GM18499 (cell line): ENCODE measurements at regions not wholly inside any gene's neighbourhood (a gene's known extent, or its start where the extent isn't known, plus 50 kb on each side); places are given as distances from the start of the nearest gene placed in this dataset.
A peak's percentile ranks its signal among the peaks of the same experiment; 100 is the strongest.

Experiments
- ATAC-seq: cut with Tn5 transposase; IDR thresholded peaks from one replicate; pipeline ENCODE4 v1.9.1; 2021; ENCODE audit warnings: moderate number of reproducible peaks; ENCODE audit not compliant: insufficient read depth, unreplicated experiment

DNA sequence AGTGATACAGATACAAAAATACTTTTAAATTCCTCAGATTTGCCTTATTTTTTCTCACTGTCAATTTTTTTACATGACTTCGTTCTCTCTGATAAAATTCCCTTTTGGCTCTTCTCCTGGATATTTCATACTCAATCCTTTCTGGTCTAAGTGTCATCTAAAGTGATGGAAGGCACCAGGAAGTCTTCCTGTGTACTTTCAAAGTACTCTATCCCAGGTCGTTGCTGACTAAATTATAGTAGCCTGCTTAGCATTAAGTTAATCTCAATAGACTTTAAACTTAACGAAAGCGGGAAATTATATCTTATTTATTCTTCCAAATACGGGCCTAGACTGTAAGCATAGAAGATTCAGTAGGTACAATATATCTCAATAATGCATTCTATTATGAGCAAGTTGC is 67.8 kb downstream of the CASP12 start:
- no peak for ATAC-seq

DNA sequence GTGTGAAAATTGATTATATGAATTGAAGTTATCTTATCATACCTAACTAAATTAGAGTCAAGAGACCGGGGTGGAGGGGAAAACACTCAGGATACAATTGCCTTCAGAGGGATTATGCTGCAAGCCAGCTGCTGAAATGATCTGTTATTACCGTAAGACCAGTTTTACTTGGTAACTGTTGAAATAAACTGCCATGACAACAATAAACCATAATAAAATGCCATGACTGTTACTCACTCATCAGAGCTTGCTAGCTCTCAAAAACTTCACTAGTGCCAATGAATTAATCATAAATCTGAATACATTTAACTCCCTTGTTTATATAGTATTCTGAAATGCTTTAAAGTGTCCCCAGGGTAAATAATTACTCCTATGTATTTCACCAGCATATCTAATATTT is 68.2 kb downstream of the CASP12 start:
- ATAC-seq = no peak

DNA sequence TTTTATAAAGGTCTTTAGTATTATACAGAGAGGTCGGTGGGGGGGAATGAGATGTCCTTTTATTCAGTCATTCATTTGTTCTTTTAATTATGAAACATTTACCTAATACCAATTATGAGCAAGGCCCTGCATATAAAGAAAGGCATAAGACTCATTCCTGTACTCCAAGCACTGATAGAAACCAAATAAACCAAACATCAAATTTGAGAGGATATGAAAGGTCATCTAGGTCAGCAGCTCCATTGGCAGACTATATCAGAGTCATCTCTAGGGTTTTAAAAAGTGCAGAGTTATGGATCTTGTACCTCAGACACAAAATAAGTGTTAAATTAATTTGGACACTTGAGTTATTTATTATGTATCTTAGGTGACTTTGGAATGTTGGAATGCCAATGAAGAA is 71.5 kb downstream of the CASP12 start:
- ATAC-seq = no peak

DNA sequence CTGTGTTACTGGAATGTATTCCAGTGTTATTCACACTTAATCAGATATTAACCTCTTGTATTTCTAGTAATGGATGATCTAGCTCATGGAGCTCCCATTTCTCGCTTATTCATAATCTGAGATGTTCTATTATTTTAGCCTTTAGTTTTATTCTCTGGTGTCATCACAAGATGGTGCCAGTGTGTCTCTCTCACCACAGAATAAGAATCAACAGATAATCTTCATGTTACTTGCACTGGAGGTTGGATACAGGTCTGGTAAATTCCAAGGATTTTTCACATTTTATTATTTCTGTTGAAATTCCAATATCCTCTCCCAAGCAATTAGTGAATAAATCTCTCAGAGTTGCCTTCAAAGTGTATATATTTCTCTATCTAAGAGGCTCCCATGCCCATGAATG is 74.6 kb downstream of the CASP12 start:
- ATAC-seq = no peak

DNA sequence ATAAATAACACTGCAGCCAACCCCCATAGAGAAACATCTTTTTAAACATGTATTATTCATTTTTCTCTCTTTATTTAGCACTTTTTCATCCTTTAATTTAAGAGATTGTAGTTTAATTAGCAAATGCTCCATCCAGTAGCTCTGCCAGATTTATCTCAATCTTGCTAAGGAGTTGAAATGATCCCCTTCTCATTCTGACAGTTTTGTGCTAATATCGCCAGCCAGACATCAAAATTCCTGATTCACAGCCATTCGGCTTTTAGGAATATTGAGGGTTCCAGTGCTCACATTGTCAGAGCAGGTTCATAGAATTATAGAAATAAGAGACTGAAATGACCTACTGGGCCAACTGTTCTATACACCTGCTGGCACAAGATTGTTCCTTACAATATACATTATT is 77.8 kb downstream of the CASP12 start:
- ATAC-seq = no peak

DNA sequence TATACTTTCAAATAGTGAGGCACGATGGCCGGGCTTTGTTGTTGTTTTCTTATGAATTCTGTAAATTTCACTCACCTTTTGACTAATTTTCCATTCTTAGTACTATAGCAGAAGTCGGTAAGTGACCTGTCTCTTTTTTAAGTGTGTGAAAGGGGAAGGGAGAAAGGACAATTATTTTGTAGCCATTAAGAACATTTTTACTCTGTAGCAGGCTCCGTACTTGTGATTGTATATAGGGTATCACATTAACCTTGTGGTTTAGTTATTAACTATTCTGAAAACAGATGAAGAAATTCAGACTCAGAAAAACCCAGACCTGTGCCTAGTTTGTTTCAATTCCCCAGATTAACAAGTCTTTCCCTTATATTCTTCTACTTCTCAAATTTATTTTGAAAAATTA is 78.7 kb downstream of the CASP12 start:
- ATAC-seq = no peak

DNA sequence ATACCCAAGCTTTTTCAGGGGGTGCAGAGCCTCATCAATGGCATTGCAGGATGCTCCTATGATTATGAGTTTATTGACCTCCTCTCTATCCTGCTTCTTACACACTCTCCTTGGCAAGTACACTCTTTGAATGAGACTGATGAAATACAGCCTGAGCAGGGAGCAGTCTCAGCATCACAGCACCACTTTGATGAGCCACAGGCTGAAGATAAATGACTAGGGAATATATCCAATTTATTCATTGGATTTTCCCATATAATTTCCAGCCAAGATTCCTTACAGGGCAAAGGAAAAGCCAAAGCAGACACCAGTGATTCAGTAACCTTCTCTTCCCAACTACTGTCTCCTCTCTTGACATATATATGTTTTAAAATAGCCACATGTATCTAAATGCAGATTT is 79.2 kb downstream of the CASP12 start:
- no peak for ATAC-seq

DNA sequence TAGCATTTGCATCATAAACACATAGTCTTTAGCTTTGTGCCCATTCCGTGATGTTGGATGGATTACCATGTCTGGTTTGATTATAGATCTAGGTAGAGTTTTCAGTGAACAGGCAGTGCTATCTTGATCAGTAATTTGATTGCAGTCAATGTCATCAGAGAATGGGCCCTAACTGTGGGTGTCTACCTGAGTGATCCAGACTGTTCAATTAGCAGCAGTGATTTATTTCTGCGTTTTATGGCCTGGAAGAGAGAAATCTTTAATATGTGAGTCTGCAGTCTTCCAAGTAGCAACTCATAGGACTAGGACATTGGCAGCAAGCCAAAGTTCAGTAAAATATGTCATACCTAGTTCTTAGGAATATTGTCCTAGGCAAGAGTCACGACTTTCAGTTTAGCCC is 80.3 kb downstream of the CASP12 start:
- ATAC-seq = no peak

DNA sequence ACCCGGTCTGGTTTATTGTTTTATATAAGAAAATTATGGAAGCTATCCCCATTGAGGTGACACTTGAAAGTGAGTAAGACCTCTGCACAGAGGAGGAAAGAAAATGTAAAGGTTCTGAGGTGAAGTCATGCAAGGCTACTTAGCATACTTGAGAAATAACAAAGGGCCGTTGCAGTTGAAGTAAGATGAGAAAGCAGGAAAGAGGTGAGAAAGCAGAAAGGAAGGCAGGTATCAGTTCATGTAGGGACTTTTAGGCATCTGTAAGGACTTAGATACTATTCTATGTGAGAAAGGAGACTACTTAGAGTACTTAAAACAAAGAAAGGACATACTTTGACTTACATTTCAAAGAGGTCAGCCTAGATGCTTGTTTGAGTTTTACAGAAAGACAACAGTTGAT is 84.7 kb downstream of the CASP12 start:
- no peak for ATAC-seq

DNA sequence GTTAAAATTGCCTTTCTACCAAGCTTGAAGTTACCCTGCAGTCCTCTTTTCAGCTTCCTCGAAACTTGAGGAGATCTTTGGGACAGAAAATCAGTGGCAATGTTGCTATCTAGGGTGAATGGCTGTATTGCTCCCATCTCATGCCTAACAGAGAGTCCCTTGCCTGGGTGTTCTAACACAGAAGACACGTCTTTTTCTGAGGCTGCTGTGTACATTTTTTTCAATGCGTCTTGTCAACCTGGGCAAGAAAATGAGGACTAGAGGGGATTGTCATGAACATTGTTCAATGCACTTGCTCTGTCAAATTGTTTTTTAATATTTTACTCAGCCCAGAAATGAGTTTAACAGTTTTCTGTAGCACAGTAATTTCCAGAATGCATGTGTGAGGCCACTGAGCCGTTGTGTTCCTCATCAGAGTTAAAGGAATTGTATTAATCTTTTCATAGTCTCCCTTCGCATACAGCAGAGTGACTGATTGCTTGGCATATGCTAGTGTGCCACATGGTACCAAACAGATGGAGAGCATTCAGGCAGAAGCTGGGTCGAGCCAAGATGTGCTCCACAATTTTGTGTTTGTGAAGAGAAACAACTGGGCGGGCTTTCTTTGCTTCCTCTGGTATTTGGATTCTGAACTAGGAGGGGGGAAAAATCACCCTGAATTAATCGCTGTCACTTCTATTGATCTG is 86.0 kb downstream of the CASP12 start:
- no peak for ATAC-seq

DNA sequence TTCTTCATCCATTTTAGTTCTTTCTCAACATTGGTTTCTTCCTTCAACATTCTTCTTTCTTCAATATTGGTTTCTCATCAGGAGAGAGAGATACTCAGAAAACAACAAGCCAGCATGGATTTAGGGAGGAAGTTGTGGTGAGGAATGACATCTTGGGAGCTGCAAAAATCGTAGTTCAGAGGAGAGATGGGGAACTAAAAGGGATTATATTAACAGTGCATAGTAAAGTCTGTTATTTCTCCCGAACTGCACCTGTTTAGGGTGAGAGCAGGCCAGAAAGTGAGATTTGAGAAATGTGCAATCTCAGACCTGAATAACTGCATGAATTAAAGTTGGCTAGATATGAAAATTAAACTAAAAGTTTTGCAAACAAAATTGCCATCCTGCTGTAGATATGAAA is 94.5 kb downstream of the CASP12 start:
- no peak for ATAC-seq

DNA sequence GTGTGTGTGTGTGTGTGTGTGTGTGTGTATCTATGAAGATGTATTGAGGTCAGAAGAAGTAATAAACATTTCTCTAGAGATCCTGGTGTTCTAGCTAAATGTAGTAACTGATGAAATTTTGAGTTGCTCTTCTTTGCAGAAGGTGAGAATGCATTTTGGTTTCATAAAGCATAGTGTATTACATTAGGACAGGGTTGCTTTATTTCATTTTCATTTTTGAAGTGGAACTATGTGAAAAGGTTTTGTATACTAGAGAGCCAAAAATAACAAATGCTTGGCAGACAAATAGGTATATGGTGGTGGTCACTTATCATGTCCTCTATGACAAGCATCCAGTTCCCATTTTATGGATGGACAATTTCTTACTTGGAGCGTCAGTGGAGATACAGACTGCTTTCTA is 99.0 kb downstream of the CASP12 start:
- ATAC-seq = peak; percentile 90

DNA sequence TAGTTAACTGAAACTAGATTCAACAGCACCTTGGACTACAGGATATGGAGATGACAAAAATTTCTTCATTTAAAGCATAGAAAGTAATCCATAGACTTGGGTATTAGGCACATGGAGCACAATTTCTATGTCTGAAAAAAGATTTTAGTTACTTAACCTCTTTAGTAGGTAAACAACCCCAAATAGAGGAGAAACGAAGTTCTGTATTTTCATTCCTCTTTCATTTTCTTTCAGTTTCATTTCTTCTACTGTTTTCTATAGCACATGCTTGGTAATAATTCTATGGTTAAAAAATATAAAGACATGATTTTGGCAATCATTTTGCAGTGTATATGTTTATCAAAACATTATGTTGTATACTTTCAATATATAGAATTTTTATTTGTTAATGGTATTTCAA is 99.5 kb downstream of the CASP12 start:
- ATAC-seq = no peak

DNA sequence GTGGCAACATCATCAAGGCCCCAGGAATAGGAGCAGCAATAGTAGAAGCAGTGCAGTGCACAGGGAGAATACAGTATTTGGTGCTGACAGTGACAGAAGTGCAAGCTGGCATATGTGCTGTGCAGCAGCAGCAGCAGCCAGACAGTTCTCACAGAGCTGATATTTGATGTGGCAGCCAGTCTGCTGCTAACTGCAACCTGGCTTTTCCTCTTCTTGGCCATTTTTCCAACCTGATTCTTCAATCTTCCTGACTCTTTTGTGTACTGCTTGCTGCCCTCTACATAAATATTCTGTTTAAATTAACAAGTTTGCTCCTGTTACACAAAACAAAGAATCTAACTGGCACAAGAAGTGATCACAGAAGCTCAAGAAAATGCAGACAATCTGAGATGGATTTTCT is 102.0 kb downstream of the CASP12 start:
- no peak for ATAC-seq

DNA sequence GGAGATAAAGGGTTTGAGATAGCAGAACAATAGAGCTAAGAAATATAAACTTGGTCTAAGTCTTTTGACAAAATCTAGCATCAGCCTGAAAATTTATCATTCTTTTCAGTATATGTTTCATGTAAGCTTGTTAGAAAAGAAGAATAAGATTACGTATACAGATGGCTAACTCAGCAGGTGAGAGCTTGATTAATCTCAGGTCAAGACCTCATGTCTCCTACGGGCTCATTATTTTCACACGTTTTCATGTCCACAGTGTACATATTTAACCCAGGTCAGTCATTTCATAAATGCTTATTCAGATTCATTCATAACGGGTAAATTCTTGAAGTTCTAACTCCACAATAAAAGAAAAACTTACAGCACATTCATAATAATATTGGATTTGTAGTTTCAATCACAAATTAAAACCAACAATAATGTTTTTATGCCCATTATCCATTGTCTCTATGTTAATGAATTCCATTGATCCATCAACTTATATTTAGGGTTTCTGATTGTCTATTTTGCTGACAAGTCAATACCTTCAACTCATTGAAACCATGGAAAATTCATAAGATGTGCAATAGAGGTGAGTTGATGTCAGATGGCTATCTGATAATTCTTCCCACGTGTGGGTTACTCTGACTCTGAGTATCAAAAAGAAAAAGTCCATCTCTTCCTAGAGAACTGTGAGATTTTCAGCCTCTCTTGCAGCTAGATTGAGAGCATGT is 102.6 kb downstream of the CASP12 start:
- ATAC-seq = no peak

DNA sequence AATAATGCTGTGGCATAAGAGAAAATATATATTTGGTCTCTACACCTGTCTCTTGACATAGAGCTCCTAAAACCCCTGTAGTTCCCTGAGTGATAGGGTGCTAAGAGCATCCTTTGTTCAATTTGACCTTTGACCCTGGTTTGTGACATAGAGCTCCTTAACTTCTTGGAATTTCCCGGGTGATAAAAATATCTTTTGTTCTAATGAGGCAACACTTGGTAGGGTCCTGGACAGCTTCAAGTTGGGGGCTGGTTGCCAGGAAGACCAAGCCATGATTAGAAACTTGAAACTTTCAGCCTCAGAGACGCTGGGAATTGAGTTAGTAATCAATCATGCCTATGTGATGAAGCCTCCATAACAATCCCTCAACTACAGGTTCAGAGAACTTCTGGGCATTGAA is 105.4 kb downstream of the CASP12 start:
- no peak for ATAC-seq

DNA sequence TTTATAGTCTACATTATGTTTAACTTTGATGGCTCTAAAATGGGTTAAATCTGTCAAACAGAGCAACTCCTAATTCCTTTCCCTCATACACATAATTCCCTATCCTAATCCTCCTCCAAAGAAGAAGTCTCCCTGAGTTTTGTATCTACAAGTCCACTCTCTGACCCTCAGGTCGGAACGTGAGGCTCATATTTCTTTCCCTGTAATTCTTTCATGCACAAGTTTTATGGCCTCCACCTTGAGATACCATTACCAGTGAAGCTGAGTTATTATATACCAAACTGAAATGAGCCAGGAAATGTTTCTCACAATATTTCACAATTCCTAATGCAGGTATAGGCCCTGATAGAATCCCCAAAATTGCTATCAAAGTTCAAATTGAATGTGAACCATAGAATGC is 106.4 kb downstream of the CASP12 start:
- no peak for ATAC-seq

DNA sequence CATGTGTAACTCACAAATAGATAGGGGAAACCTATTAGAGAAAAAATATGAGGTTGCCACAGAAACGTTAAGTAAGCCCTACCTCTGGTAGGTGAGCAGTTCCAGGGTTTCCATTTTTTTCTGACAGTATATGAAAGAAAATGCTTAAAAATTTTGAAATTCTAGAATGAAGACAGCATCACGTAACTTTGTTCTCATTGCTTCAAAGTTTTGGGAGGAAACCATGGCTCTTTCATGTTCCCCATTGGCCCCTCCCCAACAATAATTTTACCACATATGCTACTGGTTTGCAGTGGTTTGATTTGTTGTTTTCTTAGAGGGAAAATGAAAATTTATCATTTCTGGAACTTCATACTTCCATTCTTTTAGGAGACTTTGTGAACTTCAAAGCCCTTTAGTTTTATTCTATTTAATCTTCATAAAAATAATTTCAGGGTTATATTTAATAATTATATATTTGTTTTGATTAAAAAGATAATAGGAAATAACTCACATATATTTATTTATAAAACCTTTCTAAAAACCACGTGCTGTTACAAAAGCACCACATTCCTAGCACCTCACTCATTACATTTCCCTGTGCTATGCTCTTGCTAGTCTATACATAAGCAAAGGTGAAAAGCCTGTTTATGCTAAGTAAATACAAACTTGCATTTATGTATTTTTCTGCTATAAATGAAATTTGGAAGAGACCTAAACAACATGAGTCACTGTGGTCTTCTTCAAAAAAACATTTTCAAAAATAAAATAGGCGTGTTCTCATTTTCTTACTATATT is 113.4 kb downstream of the CASP12 start:
- ATAC-seq = no peak

DNA sequence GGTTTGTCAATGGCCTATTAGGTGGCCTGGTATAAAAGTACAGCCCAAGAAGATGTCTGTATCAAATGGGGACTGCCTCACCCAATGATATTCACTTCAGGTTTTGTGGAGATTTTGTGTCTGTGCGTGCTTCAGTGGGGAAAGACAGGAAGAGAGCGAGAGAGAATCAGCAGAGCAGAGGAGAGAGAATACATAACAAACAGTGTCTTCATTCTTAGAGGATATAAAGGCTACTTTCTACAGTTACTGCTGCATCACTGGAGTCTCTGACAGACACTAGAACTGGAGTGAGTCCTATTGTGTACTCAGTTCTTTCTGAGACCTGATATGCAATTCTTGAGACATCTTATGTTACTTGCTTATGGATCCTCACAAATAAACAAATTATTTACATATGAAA is 115.0 kb downstream of the CASP12 start:
- no peak for ATAC-seq

DNA sequence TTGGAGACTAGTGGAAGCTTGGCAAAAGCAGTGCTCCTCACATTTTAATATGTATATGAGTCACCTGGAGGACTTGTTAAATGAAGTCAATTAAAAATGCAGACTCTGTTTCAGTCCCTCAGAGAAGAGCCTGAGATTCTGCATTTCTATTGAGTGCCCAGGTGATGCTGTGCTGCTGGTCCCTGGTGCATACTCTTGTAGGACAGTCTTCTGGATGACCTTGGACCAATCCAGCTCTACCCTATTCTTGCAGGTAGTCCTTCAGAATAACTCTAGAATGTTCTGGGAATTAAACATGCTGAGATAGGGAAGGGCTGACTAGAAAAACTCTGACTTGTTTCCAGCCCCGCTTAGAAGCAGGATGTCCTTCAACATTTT is 115.9 kb downstream of the CASP12 start:
- ATAC-seq = no peak

DNA sequence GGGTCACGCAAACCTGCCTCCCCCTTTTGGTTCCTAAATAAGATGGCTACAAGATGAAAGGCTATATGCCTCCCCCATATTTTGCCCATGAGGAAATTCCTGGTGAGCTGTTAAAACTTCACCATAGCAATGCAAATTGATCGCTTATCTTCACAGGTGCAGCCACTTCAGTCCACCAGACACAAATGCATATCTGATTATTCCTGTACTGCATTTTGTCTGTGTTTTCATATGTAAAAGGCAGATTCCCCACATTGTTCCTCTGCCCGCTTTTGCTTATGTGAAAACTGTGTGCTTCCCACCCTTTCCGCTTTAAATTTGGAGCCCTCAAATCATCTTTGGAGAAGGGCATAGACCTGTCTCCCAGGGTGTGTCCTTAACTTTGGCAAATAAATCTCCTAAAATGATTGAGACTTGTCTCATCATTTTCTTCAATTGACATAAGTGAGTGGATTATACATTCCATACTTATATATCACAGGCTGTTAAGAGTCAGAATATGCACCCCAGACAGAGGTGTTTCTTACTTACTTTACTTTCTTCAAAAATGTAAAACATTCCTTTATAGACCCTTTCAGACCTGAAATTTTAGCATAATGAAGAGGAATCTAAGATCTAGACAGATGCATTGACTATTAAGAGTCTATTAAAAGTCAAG is 116.4 kb downstream of the CASP12 start:
- ATAC-seq = no peak
